NCI-H69 (cell line): ENCODE measurements at regions not wholly inside any gene's neighbourhood (a gene's known extent, or its start where the extent isn't known, plus 50 kb on each side); places are given as distances from the start of the nearest gene placed in this dataset.

ENCODE experiments used
- DNase-seq: peaks from one replicate; lab custom pipeline; 2025; lab: John Stamatoyannopoulos, UW

DNA sequence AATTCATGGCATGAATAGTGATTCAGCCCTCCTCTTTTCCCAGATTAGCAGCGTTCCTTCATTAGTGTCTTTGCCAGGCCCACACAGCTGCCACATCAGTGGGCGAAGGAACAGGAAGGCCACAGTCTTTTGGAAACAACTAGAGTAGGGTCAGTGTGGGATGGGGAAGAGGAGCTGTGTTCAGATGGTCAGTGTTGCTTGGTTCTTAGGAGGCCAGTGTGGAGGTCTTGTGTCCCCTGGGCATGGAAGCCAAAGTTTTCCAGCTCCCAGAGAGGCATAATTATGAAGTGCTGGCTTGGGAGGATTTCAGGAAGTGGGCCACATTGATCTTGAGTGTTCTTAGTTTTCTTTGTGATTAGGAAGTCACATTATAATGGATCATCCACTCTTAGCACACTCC is 269.6 kb downstream of the PSAT1 start:
- no peak for DNase-seq

DNA sequence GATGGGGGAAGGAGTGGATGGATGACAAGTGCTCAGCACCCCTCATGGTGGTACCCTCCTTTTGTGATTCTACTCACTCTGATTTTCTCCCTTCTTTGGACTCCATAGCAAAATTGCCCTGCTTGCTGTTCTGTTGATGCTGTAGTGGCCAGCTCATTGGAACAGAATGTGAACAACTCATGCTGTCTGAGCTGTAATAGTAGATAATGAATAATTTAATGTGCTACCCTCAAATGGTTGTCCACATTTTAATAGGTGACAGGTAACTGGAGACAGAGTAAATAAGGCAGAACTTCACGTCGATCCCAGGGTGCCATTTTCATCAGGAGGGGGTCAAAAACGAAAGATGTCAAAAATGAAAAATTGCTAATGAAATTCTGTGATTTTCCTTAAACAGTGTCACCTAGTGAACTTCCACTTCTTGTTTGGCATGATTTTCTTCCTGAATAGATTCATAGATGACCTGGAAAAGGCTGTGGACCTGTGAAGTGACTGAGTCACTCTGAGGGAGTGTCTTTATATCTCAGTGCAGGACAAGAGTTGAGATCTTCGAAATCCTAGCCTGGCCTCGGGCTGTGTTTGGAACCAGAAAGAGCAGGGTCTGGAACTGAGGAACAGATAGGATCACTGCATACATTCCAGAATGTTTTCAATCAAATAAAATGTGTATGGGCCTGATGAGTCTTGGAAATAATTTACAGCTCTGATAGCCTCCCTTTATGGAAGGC is 270.2 kb downstream of the PSAT1 start:
- no peak for DNase-seq

DNA sequence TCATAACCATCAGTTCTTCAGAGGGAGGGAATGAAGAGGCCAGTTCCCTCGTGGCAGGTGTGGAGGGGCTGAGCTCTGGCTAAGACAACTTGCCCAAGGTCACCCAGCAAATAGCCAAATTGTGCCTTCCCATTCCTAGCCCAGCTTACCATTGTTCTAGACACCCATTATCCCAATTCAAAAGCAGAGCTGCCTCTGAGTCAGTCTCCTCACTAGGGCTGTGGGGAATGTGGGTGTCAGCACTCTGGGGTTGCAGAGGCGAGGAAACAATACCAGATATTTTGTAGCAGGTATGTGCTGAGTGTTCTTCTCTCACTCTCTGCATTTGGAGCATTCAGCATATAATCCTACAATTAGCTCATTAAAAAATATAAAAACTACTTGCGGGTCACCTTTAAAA is 270.8 kb downstream of the PSAT1 start:
- no peak for DNase-seq

DNA sequence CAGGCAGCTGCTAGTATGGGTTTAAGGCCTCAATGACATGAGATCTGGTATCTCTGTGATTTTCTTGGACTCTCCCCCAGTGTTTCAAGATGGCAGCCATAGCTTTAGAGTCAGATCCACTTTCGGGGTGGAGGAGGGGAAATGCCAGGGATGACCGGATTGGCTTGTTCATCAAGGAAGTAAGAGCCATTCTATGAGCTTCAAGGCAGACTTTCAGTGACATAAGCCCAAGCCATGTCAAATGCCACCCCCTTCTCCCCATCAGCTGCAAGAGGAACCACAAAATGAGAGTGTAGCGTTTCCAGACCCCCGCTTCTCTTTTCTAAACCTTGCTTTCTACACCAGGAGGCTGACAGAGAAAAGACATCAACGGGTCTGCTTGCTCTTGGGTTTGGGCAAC is 271.8 kb downstream of the PSAT1 start:
- no peak for DNase-seq

DNA sequence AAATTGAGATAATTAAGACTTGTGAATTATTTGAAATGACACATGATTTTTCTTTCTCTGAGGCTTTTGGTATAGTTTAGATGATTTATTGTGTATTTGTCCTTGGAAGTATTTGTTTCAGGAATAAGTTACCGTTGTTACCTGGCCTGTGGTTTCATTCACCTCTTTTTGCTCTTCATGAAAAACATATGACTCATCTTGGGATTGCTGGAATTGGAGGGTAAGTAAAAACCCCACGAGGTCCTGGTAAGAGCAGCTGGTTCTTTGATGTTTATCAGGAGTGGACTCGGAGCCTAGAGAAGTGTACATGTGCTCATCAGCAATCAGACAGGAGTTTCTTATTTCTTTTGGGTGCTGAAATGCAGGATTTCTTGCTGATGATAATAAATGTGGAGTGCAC is 275.3 kb downstream of the PSAT1 start:
- DNase-seq = no peak

DNA sequence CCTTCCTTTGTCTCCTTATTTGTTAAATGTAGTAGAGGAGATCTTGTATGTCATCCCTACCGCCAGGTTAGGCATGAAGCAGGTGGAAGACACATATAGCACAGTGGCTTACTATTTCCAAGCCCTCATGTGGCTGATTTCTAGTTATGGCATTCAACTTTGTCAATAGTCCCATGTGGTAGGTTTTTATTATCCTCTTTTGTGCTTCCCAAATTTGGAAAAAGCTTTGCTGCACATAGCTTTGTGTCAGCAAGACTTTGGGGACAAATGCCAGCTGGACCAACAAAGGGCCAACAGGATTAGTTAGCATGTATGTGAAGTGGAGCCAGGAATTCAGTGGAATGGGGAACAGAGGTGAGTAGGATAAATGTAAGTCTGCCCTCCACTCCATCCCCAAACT is 276.3 kb downstream of the PSAT1 start:
- peak; percentile 13 for DNase-seq

DNA sequence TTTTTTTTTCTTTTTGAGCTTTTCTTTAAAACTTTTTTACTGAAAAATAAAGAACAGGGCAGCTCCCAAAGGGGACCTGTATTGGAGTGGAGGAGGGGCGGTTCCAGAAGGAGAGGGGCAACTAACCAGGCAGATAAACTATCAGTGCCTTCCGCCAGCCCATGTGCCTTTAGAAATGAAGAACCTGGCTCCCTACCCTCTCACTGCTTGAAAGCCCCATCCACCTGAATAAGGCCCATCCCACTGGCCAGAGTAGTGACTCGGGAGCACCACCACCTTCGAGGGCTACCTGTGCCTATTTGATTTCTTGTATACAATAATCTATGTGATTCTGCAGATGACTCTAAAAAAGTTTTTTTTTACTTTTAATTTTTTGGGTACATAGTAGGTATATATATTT is 276.7 kb downstream of the PSAT1 start:
- no peak for DNase-seq

DNA sequence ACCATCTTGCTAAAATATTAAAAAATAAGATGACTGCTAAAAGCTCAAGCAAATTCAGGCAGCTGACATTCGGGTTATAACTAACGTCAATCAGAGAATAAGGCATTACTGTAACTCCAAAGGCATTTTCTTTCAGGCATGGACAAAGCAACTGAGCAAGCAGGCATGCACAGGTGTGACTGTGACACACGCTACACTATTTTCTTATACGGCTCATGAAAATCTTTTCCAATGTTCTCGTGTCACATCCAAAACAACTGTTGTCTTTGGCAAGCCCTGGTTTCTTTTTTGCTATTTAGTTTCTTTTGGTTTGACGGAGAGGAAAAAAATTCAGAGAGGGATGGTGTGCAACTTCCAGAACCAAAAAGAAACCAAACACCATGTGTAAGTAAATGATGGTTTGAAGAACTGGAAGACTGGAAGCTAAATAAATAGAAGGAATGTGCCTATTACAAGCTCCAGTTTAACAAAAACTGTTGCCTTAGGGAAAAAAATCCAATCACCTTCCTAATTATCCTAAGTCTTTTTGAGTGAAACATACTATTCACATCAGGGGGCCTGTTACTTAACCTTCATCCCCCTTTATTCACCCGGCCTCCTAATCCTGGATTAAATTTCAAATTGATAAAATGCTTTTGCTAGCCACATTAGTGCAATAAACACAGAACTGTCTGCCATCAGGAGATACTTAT is 277.6 kb downstream of the PSAT1 start:
- peak; percentile 93 for DNase-seq

DNA sequence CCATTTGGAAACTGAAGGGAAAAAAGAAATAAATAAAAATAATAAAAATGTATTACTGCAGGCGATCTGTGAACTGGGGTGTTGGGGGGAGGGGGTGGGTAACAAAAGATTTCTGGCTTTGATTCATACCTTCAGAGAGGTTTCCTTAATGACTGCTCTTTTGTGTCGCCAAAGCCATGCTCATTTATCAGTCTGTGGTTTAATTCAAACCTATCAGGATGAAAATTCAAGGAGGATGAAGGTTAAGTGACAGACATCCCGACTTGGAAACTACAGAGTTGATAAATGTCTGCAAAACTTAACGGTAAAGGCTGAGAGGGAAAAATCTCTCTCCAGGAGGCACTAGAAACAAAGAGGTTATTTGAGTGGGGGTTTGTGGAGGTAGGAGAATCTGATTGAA is 278.2 kb downstream of the PSAT1 start:
- DNase-seq = peak; percentile 83

DNA sequence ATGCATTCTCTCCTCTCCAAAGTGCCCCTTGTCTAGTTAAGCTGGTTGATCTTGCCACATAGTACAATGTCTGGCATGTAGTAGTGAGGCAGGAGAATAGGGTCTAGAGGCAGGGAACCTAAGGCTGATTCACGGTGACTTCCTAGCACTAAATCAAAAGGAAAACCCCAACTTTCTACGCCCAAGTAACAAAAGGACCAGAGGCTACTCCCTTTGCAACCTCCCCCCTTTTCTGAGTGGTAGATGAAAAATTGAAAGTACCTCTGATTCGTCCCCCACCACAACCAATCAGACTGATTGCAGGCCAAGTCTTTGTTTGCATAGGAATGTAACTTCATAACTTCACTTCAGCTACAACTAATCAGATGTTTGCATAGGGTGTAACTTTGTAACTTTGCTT is 278.8 kb downstream of the PSAT1 start:
- DNase-seq = no peak

DNA sequence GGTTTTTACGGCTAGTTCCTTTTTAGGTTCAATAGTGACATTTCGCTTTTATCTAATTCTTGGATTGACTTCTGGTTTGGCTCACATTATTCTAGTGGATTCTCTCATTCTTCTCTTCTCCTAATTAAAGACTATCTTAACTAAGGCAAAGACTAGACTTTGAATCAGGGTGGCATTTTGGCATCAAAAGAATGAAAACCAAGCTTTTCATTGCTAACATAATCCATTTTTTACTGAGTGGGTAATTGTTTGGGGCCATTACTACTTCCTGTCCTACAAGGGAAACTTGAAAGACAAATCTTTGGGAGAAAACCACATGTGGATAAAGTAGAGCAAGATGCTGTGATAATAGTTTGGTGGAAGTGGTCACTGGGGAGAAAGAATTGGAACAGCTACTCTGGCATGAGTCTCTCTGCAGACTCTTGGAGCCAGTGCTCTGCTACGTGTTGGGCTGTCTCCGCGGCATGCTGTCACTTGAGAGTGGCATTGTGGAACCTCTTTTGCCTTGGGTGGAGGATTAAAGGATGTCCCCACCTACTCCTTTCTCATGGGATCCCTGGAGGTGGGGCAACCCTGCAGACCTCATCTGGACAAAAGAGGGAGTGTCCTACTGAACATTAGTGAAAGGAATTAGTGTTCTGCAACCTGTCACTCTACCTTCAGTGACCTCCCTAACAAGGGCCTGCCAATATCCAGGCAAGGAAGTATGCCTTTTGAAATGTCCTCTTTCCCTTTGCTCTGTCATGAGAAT is 280.4 kb downstream of the PSAT1 start:
- peak; percentile 17 for DNase-seq

DNA sequence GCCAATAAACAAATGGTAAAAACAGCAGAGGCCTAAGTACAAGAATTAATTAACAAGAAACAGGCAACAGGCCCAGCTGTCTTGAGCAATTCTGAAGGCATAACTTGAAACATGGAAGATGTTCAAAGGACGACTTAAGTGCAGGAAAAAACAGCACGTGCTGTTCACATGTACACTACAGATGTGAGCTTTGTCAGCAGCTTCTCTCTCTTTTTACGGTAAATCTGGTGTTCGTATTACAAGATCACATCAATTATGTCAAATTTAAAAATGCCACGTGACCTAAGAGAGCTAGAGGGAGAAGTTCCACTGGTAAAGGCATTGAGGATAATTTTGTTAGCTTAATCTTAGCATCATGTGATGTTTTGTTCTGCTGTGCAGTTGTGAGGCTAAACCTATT is 281.1 kb downstream of the PSAT1 start:
- no peak for DNase-seq

DNA sequence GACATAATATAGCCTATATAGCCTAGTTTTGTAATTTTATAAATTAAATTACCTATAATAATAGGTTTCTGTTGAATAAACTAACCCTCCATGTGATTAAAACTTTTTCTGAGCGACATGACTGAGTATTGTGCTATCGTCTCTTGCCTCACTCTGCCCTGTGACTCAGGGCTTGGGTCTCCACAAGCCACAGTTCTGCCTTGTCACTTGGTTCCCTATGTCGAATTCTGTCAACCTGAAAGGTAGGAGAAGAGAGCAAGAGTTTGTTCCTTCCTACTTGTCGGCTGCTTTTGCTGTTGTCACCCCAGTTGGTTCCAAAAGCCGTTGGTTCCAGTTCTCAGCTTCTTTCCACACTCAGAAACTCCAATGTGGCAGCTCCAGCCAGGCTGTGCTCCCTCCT is 285.9 kb downstream of the PSAT1 start:
- no peak for DNase-seq

DNA sequence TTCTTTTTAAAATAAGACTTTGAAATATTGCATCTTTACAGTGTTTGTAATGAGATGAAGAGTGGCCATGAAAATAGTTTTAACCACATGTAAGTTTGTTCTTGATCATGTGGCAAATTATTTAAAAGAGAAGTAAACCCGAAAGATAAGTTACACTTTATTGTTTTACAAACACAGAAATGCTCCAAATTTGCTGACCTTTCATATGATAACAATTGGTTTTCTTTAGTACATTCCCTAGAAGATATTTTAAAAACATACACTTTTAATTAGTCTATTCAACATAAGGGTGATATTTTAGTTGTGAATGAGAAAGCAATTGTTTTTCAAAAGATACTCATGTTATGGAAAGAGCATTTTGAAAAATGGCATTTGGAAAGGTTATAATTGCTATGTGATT is 287.7 kb downstream of the PSAT1 start:
- no peak for DNase-seq

DNA sequence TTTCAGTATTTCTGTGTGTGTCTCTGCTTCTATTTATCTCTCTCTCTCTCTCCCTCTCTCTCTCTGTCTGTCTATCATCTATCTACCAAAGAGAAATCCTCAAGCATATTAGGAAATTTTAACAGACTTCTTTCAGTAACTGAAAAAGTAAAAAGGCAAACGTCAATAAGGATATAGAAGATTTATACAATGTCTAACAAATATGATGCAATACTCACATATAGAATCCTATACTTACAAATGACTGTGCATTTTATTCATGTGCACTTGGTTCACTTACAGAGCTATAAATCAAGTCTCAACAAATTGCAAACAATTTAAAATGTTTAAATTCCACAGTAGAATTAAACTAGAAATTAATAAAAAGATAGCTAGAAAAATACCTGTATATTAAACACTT is 289.0 kb downstream of the PSAT1 start:
- DNase-seq = no peak

DNA sequence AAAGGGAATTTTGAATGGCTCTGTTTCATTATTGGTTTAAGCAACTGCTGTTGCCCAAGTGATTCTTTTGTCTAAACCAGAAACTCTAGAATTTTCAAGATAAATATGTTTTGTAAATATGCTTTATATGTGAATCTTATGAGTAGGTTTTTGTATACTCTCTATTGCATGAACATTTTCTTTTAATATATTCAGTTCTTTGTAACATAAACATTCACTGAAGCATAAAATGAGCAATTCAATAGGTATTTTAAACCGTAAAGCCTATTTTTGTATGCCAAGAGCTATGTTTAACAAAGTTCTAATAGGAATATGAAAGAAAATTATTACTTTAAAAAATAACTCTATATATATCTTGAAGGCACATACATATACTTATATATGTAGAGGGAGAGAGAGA is 293.1 kb downstream of the PSAT1 start:
- DNase-seq = no peak

DNA sequence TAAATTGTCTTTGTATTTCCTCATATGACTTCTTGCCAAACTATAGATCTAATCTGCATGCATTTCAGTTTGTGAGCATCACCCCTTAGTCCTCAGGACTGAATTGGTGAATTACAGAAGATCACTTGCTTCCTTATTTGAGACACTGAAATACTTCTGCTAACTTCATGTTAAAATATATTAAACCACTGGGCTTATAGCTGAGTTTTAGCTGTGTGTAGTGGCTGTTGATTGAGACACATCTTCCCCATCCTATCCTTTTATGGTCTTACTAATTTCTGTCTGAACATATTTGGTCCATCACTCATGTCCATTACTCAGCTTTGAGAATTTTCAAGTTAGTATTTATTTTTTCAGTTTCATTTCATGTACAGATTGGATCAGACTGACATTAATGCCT is 295.9 kb downstream of the PSAT1 start:
- no peak for DNase-seq

DNA sequence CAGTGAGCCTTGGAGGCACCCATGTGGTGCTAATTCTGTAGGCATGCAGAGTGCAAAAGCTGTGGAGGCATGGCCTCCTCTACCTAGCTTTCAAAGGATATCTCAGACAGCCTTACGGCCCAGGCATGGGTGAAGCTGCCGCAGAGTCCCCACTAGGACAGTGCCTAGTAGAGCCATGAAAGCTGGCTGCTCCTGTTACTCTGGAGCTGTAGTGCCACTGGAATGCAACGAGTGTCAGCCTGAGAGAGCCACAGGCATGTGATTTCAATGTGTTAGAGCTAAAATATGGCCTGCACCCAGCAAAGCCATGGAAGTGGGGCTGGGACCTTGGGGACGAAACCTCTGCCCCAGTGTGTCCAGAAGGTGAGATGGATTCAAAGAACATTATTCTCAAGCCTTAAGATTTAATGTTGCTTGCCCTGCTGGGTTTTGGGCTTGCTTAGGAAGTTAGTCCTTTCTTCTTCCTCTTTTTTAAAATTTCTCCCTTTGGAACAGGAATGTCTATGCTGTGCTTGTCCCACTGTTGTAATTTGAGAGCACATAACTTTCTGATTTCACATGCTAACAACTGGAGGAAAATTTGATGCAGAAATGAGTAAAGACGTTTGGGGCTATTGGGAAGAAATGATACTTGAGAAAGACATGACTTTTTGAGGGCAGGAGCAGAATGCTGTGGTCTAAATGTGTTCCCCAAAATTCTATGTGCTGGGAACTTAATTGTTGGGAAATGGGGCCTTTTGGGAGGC is 298.4 kb downstream of the PSAT1 start:
- no peak for DNase-seq

DNA sequence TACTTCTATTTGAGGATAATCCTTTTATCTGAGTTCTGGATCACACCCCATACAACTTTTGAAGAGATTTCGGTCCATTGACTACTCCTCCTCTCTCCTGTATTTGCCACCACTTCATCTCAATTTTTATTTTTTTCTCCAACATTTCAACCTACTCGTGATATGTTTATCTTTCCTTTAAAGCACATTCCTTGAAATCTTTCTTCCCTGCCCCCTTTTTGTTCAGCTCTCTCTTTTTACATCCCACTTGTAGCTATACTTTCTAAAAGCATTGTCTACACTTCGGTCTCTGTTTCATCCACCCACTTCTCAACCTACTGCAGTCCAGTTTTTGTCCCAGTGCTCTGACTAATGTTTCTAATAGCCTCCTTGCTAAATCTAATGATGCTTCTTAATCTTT is 299.4 kb downstream of the PSAT1 start:
- no peak for DNase-seq

DNA sequence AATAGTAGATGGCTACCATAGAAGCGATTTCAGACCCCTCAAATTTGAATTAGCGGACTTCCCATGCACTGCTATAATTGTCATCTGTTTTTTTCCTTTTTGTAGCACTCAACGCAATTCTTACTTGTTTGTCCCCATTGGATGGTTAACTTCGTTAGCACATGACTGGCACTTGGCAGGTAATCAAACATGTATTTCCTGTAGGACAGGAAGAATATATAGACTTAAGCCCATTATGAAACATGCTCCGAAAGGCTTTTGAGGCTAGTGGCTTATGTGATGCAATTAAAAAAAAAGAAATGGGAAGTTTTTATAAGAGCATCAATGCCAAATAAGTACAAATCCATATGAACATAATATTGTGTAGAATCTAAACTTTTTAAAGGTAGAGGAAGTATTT is 301.2 kb downstream of the PSAT1 start:
- no peak for DNase-seq

DNA sequence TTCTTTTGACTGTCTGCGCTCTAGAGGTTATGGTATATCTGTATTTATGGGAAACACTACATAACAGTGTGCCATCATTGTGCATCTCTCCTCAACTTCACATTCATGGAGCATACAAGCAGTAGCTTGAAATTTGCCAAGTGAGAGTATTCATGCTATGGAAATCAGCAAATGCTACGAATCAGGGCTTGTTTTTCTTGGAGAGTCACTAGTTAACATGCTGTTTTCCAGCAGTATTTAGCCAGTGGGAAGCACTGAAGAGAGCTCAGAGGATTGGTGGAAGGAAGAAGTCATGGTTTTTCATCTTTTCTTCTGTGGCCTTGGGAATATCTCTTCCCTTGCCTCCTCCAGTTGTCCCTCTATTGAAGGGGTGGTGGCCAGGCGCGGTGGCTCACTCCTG is 303.0 kb downstream of the PSAT1 start:
- DNase-seq = no peak

DNA sequence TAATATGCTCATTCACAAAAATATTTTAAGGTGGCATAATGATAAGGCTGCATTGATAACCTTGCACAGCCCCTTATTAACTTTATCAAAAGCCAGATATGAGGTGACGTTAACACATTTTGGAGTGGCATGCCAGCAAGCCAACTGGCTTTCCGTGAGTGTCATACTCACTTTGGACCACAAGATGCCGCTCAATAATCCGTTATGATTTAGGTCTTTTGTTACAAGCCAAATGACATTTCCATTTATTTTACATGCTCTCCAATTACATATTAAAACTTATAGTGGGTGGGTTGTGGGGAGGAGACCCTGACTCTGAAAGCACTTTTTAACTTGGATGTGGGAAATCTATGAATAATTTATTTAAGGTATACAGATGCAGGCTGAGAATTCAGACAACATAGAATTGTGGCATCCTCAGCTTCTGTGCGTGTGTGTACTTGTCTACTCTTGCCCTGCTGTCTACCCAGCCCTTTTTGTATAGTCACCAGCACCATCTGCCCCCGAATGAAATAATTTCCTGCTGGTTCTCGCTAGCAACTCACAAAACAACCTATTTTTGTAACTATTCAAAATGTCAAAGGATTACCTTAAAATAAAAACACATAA is 305.1 kb downstream of the PSAT1 start:
- peak; percentile 90 for DNase-seq
